ENCODE measurements at regions not wholly inside any gene's neighbourhood (a gene's known extent, or its start where the extent isn't known, plus 50 kb on each side); places are given as distances from the start of the nearest gene placed in this dataset.
A peak's percentile ranks its signal among the peaks of the same experiment; 100 is the strongest.

DNA sequence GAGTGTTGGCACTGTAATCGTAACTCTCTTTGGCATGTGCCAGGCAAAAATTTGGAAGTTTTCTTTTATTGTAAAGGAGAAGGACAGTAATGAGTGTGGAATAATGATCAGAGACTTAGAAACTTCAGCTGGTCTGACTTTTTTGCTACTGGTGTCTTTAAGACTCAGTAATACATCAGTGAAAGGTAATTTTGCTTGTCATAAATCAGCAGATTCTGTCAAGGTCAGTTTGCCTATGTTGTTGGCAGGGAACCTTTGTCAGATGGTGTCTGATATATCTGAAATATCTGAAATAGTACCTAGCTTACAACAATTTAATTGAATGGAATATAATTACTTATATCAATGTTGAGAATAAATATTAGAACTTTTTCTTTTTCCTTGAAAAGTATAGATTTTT is 516.9 kb downstream of the LRFN5 start:
- intact Hi-C loops (cut with DNase I), result no loop called here
- no peak for TF ChIP-seq CTCF (IDR thresholded peaks at IDR 0.05)
- 32 to 33% methylated on average over 1 of the region's 1 CpG for WGBS, 2 donors
- ATAC-seq (no peak), FAIRE-seq (no peak), DNase-seq (no peak)
- Histone ChIP-seq H3K9me3 (no peaks in the 10 kb centered on the region), H3K36me3 (no peaks in the 10 kb centered on the region), H3K27me3 (no peaks in the 10 kb centered on the region), H3K27ac (no peak overlapping the region), H3K4me3 (no peak overlapping the region), H3K4me1 (no peaks in the 10 kb centered on the region)

- Histone ChIP-seq H3K4me3 (no peak overlapping the region), H3K36me3 (no peaks in the 10 kb centered on the region), H3K27me3 (no peaks in the 10 kb centered on the region), H3K4me1 (no peaks in the 10 kb centered on the region), H3K9me3 (no peaks in the 10 kb centered on the region), H3K27ac (no peak overlapping the region)
- FAIRE-seq (no peak), ATAC-seq (no peak), DNase-seq (peak in 1 of 6 donors; percentile 53)
- WGBS, 2 donors, result 82 to 83% methylated on average over 57 to 60 of the region's 60 CpGs
- intact Hi-C loops (cut with DNase I), result no loop called here
- TF ChIP-seq CTCF (IDR thresholded peaks at IDR 0.05), result no peak
Observed at GRCh38 chr14:42113358-42114069, 506.8 kb downstream of the LRFN5 start.

DNA sequence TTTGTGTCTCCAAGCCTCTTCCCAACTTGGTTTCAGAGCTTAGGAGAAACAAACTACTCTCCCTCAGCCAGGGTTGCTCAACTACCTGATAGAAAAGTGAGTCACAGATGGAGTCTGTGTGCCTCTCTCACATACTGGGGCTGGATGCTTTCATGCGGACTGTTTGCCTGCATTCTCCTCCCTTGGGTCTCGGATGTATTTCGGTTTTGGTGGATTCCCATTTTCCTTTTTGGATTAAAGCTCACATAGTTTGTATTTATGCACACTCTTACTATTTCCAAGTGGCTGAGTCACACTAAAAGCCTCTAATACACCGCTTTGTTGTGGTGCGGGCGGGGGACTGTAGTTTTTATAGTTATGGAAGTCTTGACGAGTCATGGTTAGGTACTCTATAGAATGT is 505.4 kb downstream of the LRFN5 start:
- 66 to 79% methylated on average over 7 of the region's 7 CpGs for WGBS, 2 donors
- Histone ChIP-seq H3K9me3 (no peaks in the 10 kb centered on the region), H3K36me3 (no peaks in the 10 kb centered on the region), H3K27ac (no peak overlapping the region), H3K4me1 (no peaks in the 10 kb centered on the region), H3K27me3 (no peaks in the 10 kb centered on the region), H3K4me3 (no peak overlapping the region)
- no peak for DNase-seq
- no peak for FAIRE-seq
- no peak for ATAC-seq
- intact Hi-C loops (cut with DNase I), result no loop called here
- no peak for TF ChIP-seq CTCF (IDR thresholded peaks at IDR 0.05)

GRCh38 chr14:42111355-42111754 is 504.7 kb downstream of the LRFN5 start:
- no peaks in the 10 kb centered on the region for H3K27me3 ChIP-seq
- no peak overlapping the region for H3K4me3 ChIP-seq
- 65 to 89% methylated on average over 2 of the region's 2 CpGs for WGBS, 2 donors
- FAIRE-seq, result no peak
- H3K4me1 ChIP-seq, result no peaks in the 10 kb centered on the region
- ATAC-seq, result no peak
- TF ChIP-seq CTCF (IDR thresholded peaks at IDR 0.05), result no peak
- DNase-seq, result no peak
- no peak overlapping the region for H3K27ac ChIP-seq
- intact Hi-C loops (cut with DNase I), result no loop called here
- no peaks in the 10 kb centered on the region for H3K9me3 ChIP-seq
- no peaks in the 10 kb centered on the region for H3K36me3 ChIP-seq

GRCh38 chr14:42110167-42110566 is 503.5 kb downstream of the LRFN5 start:
- intact Hi-C loops (cut with DNase I), result no loop called here
- Histone ChIP-seq H3K27ac (no peak overlapping the region), H3K9me3 (no peaks in the 10 kb centered on the region), H3K36me3 (no peaks in the 10 kb centered on the region), H3K27me3 (no peaks in the 10 kb centered on the region), H3K4me3 (no peak overlapping the region), H3K4me1 (no peaks in the 10 kb centered on the region)
- WGBS, 2 donors, result 45 to 64% methylated on average over 1 of the region's 1 CpG
- no peak for DNase-seq
- ATAC-seq, result no peak
- no peak for TF ChIP-seq CTCF (IDR thresholded peaks at IDR 0.05)
- FAIRE-seq, result no peak

Data from pancreas (tissue), 10 donors.